Stimulated activated CD4-positive, alpha-beta T cell treated with anti-CD3 and anti-CD28 coated beads, Interleukin-12 subunit alpha, Interleukin-12 subunit beta, amount 100 ng/mL, for 4 hours (primary cell): ENCODE measurements at regions not wholly inside any gene's neighbourhood (a gene's known extent, or its start where the extent isn't known, plus 50 kb on each side); places are given as distances from the start of the nearest gene placed in this dataset.

ENCODE experiments used
- DNase-seq: peaks from one replicate; pipeline ENCODE4 v3.0.0-alpha.2; 2020

DNA sequence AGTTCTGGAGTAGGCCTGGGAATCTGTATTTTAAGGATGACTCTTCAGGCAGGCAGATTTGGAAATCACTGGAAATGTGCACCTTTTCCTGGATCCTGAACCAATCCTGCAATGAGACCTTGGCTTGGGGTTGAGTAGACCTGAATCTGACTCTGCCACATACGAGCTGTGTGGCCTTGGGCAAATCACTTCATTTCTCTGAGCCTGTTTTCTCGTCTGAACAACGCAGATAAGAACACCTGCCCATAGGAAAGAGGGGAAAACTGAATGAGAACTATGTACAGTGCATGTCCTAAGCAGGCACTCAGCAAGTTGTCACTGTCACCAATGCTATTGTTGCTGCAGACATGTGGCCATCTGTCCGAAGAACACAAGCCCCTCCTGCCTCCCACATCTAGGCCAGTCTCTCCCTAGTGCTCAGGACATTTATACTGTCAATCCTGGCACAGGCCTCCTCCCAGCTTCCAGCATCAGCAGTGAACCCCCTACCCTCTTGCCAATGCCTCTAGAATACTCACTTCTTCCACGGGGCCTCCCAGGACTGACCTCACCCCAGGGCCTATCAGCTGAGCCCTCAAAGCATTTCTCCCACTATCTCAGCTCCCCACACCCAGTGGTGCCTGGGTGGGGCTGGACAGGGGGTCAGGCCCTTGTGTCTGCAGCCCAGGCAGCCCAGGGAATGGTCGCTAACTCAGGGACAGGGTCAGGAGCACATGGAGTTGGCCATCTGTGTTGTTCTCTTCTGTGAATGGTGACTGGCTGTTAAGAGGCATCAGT, 88.8 kb upstream of the ZBTB40 start:
- DNase-seq, result no peak

DNA sequence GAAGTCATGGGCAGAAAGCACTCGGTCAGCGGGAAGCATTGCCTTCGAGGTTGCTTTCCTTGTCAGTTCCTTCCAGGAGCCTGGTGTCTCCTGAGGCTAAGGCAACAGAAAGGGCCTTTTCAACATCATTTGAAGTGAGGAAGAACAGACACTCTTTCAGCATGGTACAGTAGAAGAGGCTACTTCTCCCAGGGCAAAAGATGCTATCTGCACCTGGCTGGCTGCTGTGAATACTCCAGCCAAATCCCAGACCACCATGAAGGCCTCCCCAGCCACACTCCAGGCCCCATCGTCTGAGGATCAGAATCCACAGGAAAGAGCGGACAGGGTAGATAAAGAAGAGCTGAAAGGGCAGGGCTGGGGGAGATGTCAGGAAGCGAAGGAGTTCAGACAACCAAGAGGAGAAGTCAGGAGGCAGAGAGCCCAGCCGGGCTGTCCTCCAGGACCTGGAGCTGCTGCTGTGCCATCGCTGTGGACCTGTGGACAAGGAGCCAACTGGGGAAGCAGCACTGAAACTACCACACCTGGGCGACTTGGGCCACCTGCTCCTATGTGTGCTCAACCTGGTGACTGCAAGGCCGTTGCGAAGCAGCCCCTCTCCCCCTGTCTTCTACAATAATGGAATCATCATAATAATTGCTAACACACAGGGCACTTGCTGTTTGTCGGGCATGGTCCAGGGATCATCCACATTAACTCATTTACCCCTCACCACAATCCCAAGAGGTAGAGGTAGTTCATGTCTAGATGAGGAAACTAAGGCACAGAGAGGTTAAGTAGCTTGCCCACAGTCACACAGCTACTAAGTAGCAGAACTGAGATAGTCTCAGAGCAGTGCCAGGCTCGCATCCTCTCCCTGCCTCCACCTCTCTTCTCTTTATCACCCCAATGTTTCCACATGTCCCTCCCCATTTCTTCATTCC, 88.0 kb upstream of the ZBTB40 start:
- DNase-seq, result no peak

DNA sequence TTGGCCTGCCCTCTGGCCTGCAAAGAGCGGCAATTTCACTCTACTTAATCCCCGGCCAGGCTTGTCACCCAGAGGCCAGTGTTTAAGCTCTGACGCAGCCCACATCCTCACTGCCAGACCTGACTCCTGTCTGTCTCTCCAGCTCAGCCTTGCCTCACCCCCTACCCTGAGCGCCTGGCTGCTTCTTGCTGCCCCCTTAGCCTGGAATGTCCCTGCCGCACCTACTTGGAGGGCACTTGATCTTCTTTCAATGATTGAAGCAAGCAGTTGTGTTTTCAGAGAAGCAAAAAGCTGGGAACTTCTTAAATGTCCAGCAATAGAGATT, 87.4 kb upstream of the ZBTB40 start:
- no peak for DNase-seq

DNA sequence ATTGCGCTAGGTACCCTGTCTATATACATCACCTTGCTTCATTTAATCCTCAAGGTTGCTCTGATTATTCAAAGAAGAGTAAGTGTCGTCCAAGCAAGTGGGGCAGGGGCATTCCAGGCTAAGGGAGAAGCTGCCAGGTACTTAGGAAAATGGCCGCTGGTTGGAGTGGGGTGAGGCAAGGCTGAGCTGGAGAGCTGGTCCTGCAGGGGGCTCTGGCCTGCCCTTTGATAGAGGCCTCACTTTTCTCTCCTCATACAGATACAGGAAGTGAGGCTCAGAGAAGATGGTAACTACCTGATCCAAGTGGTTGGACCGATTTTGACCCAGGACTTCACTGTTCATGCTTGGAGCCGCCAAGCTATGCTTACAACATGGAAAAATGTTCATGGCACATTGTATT, 86.9 kb upstream of the ZBTB40 start:
- DNase-seq, result no peak

DNA sequence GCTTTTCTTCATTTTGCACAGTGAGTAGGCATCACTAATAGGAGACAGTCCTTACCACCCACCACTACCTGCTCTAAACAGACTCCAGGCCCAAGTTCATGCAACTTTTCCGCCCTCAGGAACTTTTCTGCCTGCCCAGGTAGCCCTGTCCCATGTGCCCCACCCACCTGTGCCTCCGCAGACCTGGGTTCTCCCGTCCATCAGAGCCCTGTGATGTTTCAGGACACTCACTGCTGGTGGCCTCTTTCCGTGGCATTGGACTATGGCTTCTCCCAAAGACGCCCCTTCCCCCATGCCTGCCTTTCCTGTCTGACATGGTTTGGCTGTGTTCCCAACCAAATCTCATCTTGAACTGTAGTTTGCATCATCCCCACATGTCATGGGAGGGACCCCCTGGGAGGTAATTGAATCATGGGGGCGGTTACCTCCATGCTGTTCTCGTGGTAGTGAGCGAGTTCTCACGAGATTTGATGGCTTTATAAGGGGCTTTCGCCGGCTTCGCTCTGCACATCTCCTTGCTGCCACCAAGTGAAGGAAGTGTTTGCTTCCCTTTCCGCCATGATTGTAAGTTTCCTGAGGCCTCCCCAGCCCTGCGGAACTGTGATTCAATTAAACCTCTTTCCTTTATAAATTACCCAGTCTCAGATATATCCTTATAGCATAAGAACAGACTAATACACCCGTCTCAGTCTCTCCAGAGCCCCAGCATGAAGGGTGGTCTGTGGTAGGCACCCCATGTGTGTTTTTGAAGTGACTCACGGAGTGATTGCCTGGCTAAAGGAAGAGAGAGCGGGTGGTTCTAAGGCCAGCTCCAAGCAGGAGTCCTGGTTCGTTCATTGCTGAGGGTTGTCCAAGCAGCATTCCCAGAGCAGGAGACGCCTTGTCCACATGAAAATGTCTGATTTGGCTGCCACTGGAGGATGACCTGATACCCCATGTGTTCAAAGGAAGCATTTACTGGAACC, 86.0 kb upstream of the ZBTB40 start:
- DNase-seq, result no peak

DNA sequence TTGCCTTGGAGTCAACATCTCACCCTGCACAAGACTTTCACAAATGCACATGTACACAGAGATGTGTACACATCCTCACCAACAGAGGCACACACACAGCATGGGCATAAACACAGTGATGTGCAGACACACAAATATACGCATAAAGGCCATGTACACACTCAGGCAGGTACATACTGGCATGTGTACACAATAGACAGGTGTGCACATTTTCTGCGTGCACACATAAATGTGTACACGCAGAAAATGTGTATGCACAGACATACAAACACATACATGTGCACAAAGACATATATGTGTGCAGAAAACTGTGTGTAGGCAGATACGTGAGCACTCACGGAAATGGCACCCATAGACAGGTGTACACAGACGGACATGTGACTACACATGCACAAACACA, 85.3 kb upstream of the ZBTB40 start:
- no peak for DNase-seq

DNA sequence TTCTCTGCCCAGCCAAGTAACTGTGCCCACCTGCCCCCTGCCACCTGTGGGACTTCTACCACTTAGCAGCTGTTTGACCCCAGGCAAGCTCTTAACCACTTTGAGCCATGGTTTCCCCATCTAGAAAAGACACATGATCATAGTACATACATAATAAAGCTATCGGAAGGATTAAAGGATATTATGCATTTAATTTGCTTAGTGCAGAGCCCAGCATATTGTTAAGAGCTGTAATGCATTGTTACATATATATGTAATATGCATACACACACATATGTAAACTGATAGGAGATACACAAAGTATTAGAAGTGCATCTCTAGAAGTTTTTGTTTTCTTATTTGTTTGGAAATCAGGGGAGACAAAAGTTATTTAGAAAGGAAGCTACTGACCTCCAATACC, 83.5 kb upstream of the ZBTB40 start:
- DNase-seq, result no peak

DNA sequence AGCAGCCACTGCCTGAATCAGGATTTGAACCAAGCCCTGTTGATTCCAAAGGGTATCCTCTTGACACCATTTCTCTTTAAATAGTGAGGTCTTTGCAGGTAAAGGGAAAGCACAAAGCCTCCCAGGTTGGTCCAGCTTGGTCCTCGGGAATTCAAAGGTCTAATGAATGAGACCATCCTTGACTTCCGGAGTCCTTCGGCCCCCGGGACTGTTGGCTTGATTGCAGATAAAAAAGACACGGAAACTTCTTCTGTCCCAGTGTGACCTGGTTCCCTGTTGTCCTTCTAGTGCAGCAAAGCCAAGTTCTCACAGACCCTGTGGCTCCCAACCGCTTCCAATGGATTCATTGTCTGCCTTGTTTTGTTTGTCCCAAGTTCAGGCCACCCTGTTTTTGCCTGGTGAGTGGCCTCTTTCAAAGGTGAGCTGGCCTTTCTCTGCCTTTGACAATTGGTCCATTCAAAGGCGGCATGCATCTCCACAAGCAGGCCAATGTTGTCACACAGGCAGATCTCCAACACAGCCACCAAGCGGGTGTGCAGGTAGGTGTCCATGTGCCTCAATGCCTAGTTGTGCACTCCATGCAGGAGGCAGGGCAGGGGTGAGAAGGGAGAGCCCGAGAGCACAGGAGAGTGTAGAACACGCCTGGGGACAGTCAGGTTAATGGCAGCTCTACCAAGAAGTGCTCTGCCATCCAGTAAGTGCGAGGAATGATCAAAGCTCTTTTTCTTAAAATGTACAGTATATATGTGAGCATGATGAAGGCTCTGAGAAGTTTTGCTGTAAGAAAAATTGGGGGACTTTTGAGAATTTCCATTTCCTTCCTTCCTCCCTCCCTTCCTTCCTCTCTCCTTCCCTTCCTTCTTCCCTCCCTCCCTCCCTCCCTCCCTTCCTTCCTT, 82.1 kb upstream of the ZBTB40 start:
- no peak for DNase-seq

DNA sequence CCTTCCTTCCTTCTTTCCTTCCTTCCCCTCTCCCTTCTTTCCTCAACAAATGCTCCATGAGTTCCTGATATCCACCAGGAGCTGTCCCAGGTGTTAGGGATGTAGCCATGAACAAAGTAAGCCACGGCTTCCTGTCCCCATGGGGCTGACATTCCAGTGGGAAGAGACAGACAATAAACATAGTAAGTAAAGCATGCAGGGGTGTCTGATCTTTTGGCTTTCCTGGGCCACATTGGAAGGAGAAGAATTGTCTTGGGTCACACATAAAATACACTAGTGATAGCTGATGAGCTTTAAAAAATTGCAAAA, 81.5 kb upstream of the ZBTB40 start:
- no peak for DNase-seq

DNA sequence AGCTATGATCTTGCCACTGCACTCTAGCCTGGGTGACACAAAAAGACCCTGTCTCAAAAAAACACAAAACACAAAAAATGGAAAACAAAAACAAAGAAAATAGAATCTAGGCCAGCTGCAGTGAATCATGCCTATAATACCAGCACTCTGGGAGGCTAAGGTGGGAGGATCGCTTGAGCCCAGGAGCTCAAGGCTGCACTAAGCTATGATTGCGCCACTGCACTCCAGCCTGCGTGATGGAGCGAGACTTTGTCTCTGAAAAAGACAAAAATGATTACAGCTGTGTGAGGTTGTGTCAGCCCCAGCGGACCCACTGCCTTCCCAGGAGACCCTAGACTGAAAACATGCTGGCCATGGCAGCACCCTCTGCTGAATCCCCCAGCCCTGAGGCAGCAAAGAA, 80.2 kb upstream of the ZBTB40 start:
- no peak for DNase-seq

DNA sequence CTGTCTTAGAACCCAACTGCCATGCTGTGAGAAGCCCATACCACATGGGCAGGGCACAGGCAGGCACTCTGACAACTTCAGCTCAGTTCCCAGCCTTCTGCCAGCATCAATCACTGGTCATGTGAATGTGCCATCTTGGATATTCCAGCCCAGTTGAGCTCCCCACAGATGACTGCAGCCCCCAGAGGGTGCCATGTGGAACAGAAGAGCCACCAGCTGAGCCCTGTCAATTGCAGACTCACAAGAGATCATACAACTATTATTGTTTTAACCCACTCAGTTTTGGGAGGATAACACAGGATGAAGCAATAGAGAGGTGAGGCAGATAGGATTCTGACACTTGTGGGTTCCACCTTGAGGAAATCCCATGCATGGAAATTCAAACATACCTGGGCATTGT, 78.4 kb upstream of the ZBTB40 start:
- no peak for DNase-seq

DNA sequence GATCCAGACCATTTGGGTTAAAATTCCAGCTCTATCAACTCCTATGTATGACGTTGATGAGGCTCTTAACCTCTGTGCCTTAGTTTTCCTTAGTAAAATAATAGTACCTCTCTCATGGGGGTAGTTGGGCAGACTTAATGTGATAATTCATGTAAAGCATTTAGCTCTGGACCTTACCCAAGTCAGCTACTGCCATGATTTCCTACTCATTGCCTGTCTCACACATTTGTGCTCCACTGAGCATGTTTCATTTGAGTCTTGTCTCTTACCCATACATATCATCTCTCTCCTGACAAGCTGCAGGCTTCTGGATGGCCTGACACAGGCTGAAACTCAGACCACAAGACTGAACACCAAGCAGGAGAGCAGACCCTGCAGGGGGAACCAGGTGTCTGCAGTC, 77.7 kb upstream of the ZBTB40 start:
- no peak for DNase-seq

DNA sequence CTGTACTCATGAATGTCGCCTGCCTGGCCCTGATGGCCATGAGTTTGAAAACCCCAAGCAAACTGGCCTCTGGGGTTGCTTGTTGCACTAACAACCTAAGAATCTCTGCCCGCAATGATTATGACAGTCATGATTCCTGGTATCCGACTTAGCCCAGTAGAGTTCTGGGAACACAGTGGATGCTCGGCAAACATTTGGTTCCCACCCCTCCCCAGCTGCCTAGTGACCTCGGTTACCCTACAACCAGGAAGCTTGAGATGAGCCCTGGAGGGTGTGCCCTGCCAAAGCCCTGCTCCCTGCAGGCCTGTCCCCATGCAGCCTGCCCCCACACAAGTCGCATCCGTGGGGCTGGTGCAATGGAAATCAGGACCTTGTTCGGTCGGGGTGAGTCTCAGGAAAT, 76.0 kb upstream of the ZBTB40 start:
- DNase-seq, result no peak

DNA sequence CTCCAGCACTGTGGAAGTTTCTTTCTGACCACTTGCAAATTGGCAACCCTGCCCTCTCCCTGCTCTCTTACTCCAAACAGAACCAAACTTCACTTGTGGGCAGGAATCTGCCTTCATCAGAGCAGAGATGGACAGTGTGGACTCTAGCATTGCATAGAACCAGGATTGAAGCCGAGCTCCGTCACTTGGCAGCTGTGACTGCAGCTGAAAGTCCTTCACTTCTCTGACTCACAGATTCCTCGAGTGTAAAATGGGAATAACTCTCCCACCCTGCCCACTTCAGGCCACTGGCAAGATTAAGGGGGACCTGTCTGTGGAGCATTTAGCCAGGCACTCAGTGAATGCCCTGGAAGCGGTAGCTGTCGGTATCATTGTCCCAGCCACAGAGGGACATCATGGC, 75.7 kb upstream of the ZBTB40 start:
- DNase-seq, result no peak

DNA sequence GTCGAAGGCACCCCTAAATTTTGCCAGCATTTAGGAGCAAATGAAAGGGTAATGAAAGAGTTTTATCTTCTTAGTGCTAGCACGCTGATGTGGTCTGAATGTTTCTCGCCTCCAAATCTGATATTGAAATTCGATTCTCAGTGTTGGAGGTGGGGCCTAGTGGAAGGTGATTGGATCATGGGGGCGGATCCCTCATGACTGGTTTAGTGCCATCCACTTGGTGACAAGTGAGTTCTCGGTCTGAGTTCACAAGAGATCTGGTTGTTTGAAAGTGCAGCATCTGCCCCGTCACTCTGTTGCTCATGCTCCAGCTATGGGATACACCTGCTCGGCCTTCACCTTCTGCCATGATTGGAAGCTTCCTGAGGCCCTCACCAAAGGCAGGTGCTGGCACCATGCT, 75.1 kb upstream of the ZBTB40 start:
- no peak for DNase-seq

DNA sequence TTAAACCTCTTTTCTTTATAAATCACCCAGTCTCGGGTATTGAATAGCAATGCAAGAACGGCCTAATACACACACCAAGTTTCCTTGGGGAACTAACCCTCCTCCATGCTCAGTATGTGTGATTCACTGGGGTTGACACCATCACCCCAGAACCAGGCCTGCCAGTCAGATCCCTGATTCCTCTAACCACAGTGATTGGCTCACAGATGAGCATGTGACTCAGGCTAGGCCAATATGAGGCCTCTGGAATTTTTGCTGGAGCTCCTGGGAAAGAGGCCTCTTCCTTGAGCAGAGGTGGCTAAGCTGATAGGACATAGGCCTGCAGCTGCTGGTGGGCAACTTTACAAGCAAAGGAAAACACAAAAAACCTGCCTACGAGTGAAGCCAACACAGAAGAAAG, 74.7 kb upstream of the ZBTB40 start:
- DNase-seq, result no peak

DNA sequence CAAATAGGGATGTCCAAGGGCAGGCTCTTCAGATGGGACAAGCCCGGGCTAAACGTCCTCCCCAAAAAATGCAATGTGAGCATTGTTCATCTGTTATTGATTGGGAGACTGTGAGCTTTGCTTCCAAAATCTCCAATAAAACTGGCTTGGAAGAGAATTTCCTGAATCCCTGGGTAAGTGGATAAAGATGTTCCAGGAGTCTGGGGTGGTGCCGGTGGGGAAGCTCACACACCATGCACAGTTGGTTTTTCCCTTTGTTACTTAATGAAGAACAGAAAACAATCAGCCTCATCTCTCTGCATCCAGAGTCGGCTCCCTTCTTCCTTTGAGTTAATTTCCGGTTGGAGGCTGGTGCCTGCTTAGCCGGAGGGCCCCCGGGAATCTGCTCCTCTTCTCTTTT, 72.1 kb upstream of the ZBTB40 start:
- no peak for DNase-seq

DNA sequence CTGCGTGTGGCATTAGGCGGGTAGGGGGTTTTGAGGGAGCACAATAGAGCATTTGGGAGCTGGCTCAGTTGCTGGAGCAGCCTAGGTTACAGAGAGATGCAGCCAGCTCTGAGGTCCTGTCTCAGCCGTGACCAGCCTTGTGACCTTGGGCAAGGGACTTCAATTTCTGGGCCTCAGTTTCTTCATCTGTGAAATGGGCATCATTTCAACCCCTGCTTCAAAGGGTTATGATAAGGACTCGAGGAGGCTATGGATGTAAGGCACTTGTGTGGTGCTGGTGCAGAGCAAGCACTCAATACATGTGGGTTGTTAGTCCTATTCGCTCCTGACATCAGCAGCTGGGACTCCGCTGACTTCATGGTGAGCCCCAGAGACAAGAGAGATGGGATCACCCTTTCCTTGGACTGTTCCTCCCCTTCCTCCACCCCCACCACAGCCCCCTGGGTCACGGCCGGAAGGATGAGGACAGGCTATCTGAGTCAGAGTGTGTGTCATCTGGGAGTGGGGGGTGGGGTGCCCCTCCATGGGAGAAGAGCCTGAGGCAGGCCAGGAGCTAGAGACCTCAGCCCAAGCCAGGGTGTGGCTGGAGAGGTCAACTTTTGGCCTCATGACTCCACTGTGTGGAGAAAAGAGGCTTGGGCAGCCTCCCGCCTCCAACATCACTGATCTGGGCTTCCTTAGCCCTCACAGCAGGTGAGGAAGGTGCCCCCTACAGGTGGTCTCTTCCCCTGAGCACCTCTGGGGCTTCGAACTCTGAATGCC, 71.4 kb upstream of the ZBTB40 start:
- DNase-seq, result no peak

DNA sequence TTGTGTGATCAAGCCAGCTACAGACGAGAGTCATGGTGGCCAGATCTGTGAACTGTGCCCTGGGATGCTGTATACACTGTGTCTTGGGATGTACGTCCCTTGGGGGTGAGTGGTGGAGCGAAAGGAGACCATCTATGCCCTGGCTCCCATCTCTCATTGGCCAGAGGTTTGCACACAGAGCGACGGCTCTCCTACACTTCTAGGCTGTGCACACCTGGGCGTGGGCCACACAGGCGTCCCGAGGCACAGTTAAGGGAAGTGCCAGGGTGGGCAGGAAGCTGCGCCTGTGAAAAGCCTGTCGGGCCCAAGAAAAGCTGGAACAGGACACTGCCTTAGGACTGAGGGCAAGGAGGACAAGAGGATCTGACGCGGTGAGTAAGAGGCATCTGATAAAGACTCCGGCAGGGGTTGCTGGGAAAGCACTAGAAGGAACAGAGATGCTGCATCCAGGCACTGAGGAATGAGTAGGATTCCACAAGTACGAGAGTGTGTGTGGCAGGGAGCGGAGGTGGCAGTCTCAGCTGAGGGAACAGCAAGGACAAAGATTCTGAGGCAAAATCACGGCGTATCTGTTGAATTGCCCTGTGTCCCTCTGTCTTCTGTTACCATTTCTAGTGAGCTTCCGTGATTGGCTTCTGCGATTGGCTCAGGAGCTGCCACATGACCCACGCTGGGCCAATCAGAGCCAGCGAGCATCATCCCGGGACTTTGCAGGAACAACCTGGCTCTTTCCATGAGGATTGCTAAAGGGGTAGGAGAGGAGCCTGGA, 67.9 kb upstream of the ZBTB40 start:
- no peak for DNase-seq

DNA sequence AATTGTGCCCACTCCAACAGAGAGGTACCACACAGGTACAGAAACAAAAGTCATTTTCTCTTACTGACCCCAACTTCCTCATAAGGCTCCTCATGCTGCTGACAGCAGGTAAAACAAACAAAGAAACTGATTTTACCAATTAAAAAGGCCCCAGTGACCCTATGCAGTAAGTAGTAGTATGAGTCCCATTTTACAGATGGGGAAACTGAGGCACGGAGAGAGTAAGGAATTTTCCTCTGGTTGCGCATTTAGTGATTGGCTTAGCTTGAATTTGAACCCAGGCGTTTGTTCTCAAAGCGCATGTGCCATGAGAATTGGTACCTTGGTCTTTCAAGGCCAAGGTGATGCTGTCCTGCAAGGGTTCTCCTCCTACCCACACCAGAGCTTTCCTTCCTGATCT, 66.1 kb upstream of the ZBTB40 start:
- no peak for DNase-seq

DNA sequence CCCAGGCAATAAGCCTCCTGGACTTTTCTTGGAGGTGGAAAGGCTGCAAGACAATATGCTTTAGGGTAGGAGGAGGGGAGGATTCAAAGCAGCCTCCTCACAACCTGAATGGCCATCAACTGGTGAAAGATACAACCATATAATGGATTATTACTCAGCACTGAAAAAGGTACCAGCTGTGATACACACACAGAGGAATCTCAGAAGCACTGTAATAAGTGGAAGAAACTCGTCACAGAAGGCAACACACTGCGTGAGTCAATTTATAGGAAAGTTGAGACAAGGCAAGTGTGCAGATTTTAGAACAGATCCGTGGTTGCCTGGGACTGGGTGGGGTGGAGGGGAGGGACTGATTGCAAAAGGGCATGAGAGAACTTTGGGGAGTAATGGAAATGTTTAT, 64.9 kb upstream of the ZBTB40 start:
- no peak for DNase-seq
